ENCODE measurements at regions not wholly inside any gene's neighbourhood (a gene's known extent, or its start where the extent isn't known, plus 50 kb on each side); places are given as distances from the start of the nearest gene placed in this dataset.

DNA sequence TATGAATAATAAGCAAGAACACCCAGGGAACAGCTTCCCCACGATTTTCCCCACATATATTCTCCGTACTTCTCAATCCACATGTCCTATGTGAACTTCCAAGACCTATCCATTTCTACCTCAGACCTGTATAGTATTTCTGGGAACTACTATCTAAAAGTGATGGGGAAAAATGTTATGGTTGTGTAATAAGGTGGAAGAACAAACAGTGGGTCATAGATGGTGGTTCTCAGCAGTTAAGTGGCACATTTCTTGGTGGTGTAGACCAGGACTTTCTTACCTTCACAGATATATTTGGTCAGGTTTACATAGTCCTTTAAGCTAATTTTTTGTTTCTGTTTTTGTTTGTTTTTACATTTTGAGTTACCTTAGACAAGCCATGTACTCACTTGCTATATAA is 675.1 kb downstream of the GBE1 start:
- Histone ChIP-seq H3K36me3 (ENCODE audit: control insufficient read depth in 4 of 4, insufficient read depth in 3 of 4, low read depth in 1 of 4, low read length in 3 of 4) (no peaks in the 10 kb centered on the region), H3K4me1 (ENCODE audit: control insufficient read depth in 4 of 4, insufficient read depth in 4 of 4, low read length in 3 of 4) (peaks cover 2 to 10% (median 5%) of the 10 kb centered on the region in 4 donors), H3K9me3 (ENCODE audit: control insufficient read depth in 4 of 4, low read length in 3 of 4) (no peaks in the 10 kb centered on the region), H3K9ac (ENCODE audit: low read depth in 1 of 2, low read length in 2 of 2) (no peak overlapping the region), H3K27me3 (ENCODE audit: control insufficient read depth in 4 of 4, insufficient read depth in 4 of 4, low read length in 3 of 4) (no peaks in the 10 kb centered on the region), H3K27ac (ENCODE audit: low read depth in 1 of 2, low read length in 2 of 2) (peak overlapping the region; percentile 6 to 64), H3K4me3 (ENCODE audit: low read depth in 1 of 3, low read length in 3 of 3) (no peak overlapping the region)
- no peak for DNase-seq (ENCODE audit: low spot score)
- WGBS: 84% methylated on average over 2 of the region's 2 CpGs
- TF ChIP-seq, protein P1, sequence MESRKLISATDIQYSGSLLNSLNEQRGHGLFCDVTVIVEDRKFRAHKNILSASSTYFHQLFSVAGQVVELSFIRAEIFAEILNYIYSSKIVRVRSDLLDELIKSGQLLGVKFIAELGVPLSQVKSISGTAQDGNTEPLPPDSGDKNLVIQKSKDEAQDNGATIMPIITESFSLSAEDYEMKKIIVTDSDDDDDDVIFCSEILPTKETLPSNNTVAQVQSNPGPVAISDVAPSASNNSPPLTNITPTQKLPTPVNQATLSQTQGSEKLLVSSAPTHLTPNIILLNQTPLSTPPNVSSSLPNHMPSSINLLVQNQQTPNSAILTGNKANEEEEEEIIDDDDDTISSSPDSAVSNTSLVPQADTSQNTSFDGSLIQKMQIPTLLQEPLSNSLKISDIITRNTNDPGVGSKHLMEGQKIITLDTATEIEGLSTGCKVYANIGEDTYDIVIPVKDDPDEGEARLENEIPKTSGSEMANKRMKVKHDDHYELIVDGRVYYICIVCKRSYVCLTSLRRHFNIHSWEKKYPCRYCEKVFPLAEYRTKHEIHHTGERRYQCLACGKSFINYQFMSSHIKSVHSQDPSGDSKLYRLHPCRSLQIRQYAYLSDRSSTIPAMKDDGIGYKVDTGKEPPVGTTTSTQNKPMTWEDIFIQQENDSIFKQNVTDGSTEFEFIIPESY (IDR thresholded peaks at IDR 0.05): no peak
- no peak for TF ChIP-seq SP1 (IDR thresholded peaks at IDR 0.05)
- TF ChIP-seq MAX (IDR thresholded peaks at IDR 0.05): no peak
- TF ChIP-seq RXRA (IDR thresholded peaks at IDR 0.05): peak in 1 of 2 donors; percentile 33
- TF ChIP-seq FOXA1 (IDR thresholded peaks at IDR 0.05): no peak
- no peak for TF ChIP-seq TAF1 (conservative IDR thresholded peaks at IDR 0.05)
- TF ChIP-seq FOXA2 (IDR thresholded peaks at IDR 0.05): peak; percentile 13
- TF ChIP-seq CTCF (IDR thresholded peaks at IDR 0.05; ENCODE audit: low read depth, low read length, missing input control): no peak
- TF ChIP-seq JUND (IDR thresholded peaks at IDR 0.05): no peak
- no peak for TF ChIP-seq GABPA (IDR thresholded peaks at IDR 0.05 in 1 of 2, conservative IDR thresholded peaks at IDR 0.05 in 1 of 2)
- TF ChIP-seq HNF4A (conservative IDR thresholded peaks at IDR 0.05): peak in 1 of 2 donors; percentile 29
- no peak for TF ChIP-seq NR2F2 (IDR thresholded peaks at IDR 0.05)
- peak; percentile 47 for TF ChIP-seq YY1 (IDR thresholded peaks at IDR 0.05)
- peak in 1 of 2 donors; percentile 10 for TF ChIP-seq EGR1 (IDR thresholded peaks at IDR 0.05; ENCODE audit: low read depth in 2 of 2)
- TF ChIP-seq RAD21 (IDR thresholded peaks at IDR 0.05): no peak
- TF ChIP-seq, protein P2, sequence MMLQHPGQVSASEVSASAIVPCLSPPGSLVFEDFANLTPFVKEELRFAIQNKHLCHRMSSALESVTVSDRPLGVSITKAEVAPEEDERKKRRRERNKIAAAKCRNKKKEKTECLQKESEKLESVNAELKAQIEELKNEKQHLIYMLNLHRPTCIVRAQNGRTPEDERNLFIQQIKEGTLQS (IDR thresholded peaks at IDR 0.05): no peak
- TF ChIP-seq, protein P3, sequence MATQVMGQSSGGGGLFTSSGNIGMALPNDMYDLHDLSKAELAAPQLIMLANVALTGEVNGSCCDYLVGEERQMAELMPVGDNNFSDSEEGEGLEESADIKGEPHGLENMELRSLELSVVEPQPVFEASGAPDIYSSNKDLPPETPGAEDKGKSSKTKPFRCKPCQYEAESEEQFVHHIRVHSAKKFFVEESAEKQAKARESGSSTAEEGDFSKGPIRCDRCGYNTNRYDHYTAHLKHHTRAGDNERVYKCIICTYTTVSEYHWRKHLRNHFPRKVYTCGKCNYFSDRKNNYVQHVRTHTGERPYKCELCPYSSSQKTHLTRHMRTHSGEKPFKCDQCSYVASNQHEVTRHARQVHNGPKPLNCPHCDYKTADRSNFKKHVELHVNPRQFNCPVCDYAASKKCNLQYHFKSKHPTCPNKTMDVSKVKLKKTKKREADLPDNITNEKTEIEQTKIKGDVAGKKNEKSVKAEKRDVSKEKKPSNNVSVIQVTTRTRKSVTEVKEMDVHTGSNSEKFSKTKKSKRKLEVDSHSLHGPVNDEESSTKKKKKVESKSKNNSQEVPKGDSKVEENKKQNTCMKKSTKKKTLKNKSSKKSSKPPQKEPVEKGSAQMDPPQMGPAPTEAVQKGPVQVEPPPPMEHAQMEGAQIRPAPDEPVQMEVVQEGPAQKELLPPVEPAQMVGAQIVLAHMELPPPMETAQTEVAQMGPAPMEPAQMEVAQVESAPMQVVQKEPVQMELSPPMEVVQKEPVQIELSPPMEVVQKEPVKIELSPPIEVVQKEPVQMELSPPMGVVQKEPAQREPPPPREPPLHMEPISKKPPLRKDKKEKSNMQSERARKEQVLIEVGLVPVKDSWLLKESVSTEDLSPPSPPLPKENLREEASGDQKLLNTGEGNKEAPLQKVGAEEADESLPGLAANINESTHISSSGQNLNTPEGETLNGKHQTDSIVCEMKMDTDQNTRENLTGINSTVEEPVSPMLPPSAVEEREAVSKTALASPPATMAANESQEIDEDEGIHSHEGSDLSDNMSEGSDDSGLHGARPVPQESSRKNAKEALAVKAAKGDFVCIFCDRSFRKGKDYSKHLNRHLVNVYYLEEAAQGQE (IDR thresholded peaks at IDR 0.05): peak; percentile 20
- no peak for TF ChIP-seq HNF4G (IDR thresholded peaks at IDR 0.05)
